ENCODE measurements at regions not wholly inside any gene's neighbourhood (a gene's known extent, or its start where the extent isn't known, plus 50 kb on each side); places are given as distances from the start of the nearest gene placed in this dataset.

DNA sequence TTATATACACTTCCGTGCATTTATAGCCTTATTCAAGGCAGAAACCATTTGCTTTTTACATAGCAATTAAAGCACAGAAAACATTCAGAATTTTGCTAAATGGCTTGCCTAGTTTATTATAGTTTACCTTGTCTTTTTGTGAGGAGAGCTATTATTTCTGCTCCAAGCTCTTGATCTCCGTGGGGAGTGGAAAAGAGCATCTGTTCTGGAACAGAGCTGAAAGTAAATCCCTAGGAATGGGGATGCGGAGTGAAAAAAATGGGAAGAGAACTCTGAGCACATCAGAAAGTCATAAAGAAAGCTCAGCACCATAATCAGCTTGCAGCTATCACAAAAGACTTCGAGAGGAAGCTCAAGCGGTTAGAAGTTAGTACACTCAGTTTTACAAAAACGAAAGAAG, 1006.7 kb downstream of the ROBO2 start:
- ATAC-seq (ENCODE audit: low read depth): no peak
- H3K27me3 ChIP-seq (ENCODE audit: insufficient read depth, poor library complexity, severe bottlenecking): no peaks in the 10 kb centered on the region
- no peaks in the 10 kb centered on the region for H3K36me3 ChIP-seq (ENCODE audit: low read depth)
- H3K27ac ChIP-seq (ENCODE audit: poor library complexity, severe bottlenecking): no peak overlapping the region
- TF ChIP-seq, protein P1, sequence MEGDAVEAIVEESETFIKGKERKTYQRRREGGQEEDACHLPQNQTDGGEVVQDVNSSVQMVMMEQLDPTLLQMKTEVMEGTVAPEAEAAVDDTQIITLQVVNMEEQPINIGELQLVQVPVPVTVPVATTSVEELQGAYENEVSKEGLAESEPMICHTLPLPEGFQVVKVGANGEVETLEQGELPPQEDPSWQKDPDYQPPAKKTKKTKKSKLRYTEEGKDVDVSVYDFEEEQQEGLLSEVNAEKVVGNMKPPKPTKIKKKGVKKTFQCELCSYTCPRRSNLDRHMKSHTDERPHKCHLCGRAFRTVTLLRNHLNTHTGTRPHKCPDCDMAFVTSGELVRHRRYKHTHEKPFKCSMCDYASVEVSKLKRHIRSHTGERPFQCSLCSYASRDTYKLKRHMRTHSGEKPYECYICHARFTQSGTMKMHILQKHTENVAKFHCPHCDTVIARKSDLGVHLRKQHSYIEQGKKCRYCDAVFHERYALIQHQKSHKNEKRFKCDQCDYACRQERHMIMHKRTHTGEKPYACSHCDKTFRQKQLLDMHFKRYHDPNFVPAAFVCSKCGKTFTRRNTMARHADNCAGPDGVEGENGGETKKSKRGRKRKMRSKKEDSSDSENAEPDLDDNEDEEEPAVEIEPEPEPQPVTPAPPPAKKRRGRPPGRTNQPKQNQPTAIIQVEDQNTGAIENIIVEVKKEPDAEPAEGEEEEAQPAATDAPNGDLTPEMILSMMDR (IDR thresholded peaks at IDR 0.05; ENCODE audit: poor library complexity, severe bottlenecking): no peak
- peaks cover 2% of the 10 kb centered on the region for H3K4me1 ChIP-seq (ENCODE audit: insufficient read depth, poor library complexity, severe bottlenecking)
- no peak for DNase-seq (ENCODE audit: low spot score)
- no peaks in the 10 kb centered on the region for H3K9me3 ChIP-seq (ENCODE audit: severe bottlenecking)
- H3K4me3 ChIP-seq (ENCODE audit: severe bottlenecking): no peak overlapping the region

GRCh38 chr3:78048698-78049097, 1008.8 kb downstream of the ROBO2 start:
- Histone ChIP-seq H3K27me3 (ENCODE audit: insufficient read depth, poor library complexity, severe bottlenecking) (no peaks in the 10 kb centered on the region), H3K4me1 (ENCODE audit: insufficient read depth, poor library complexity, severe bottlenecking) (peaks cover 2% of the 10 kb centered on the region), H3K36me3 (ENCODE audit: low read depth) (no peaks in the 10 kb centered on the region), H3K4me3 (ENCODE audit: severe bottlenecking) (no peak overlapping the region), H3K9me3 (ENCODE audit: severe bottlenecking) (no peaks in the 10 kb centered on the region), H3K27ac (ENCODE audit: poor library complexity, severe bottlenecking) (no peak overlapping the region)
- TF ChIP-seq, protein P1 (IDR thresholded peaks at IDR 0.05; ENCODE audit: poor library complexity, severe bottlenecking): no peak
- DNase-seq (ENCODE audit: low spot score) (no peak), ATAC-seq (ENCODE audit: low read depth) (peak; percentile 44; the same call in 1 of the 3 replicates)

DNA sequence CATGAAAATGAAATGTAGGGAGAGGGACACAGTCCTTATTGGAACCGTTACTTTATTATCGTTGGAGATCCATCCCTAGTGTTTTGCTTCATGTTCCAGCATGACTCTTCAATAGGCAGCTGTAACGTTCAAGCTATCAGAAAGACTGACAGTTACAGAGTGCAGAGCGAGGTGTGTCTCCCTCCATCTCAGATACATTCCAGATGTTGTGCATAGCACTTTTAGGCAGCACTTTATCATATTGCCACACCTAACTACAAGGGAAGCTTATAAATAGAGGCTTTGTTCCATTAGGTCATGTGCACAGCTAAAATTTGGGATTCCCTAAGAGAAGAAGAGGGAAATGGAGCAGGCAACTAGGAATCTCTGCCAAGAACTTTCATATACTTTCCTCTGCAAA, 1009.6 kb downstream of the ROBO2 start:
- Histone ChIP-seq H3K4me1 (ENCODE audit: insufficient read depth, poor library complexity, severe bottlenecking) (peaks cover 2% of the 10 kb centered on the region), H3K9me3 (ENCODE audit: severe bottlenecking) (no peaks in the 10 kb centered on the region), H3K36me3 (ENCODE audit: low read depth) (no peaks in the 10 kb centered on the region), H3K27ac (ENCODE audit: poor library complexity, severe bottlenecking) (no peak overlapping the region), H3K4me3 (ENCODE audit: severe bottlenecking) (no peak overlapping the region), H3K27me3 (ENCODE audit: insufficient read depth, poor library complexity, severe bottlenecking) (no peaks in the 10 kb centered on the region)
- no peak for ATAC-seq (ENCODE audit: low read depth)
- no peak for DNase-seq (ENCODE audit: low spot score)
- TF ChIP-seq, protein P1 (IDR thresholded peaks at IDR 0.05; ENCODE audit: poor library complexity, severe bottlenecking): no peak

DNA sequence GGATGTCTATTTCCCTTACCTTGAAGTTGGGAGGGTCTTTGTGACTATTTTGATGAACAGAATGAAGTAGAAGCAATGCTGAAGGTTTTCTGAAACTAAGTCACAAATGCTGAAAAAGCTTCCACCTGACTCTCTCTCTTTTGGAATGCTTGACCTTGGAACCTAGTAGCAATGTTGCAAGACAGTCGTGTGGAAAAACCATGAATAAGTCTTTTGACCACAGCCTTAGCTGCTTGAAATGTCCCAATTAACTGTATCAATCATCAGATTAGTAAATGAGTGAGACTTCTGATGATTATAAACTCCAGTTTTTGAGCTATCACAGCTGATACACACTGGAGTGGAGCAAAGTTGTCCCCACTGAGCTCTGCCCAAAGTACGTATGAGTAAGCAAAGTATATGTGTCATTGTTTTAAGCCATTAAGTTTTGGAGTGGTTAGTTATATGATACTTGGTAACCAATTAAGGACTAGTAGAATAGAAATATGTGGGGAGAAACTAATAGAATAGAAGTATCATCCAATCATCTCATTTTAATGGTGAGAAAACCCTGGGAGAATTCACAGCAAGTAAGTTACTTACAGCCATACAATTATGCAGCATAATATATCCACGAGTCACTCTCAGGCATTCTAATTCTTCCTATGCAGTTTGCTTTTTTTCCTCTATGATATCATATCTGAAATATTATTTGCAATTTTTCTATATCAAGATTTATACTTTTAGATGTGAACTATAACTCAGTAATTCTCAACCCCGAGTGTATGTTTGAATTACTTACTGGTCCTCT, 1010.6 kb downstream of the ROBO2 start:
- TF ChIP-seq, protein P1 (IDR thresholded peaks at IDR 0.05; ENCODE audit: poor library complexity, severe bottlenecking): no peak
- DNase-seq (ENCODE audit: low spot score): no peak
- Histone ChIP-seq H3K9me3 (ENCODE audit: severe bottlenecking) (no peaks in the 10 kb centered on the region), H3K4me1 (ENCODE audit: insufficient read depth, poor library complexity, severe bottlenecking) (peaks cover 2% of the 10 kb centered on the region), H3K27ac (ENCODE audit: poor library complexity, severe bottlenecking) (no peak overlapping the region), H3K4me3 (ENCODE audit: severe bottlenecking) (no peak overlapping the region), H3K36me3 (ENCODE audit: low read depth) (no peaks in the 10 kb centered on the region), H3K27me3 (ENCODE audit: insufficient read depth, poor library complexity, severe bottlenecking) (no peaks in the 10 kb centered on the region)
- ATAC-seq (ENCODE audit: low read depth): peak; percentile 42; the same call in 1 of the 3 replicates

DNA sequence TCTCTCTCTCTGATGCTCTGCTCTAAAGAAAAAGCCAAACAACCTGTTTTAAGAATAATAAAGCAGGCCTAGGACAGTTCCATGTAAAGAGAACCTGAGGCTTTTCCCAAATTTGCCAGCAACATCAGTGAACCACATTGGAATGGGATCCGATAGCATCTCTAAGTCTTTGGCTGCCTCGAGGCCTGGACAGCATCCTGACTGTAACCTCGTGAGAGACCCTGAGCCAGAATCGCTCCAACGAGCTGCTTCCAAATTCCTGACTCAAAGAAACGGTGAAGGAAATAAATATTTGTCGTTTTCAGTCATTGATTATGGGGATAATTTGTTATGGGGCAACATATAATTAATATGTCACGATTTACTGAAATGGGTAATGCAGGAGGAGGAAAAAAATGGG, 1012.8 kb downstream of the ROBO2 start:
- Histone ChIP-seq H3K36me3 (ENCODE audit: low read depth) (no peaks in the 10 kb centered on the region), H3K27me3 (ENCODE audit: insufficient read depth, poor library complexity, severe bottlenecking) (no peaks in the 10 kb centered on the region), H3K27ac (ENCODE audit: poor library complexity, severe bottlenecking) (no peak overlapping the region), H3K4me3 (ENCODE audit: severe bottlenecking) (no peak overlapping the region), H3K9me3 (ENCODE audit: severe bottlenecking) (no peaks in the 10 kb centered on the region), H3K4me1 (ENCODE audit: insufficient read depth, poor library complexity, severe bottlenecking) (peaks cover 2% of the 10 kb centered on the region)
- ATAC-seq (ENCODE audit: low read depth) (no peak), DNase-seq (ENCODE audit: low spot score) (no peak)
- TF ChIP-seq, protein P1 (IDR thresholded peaks at IDR 0.05; ENCODE audit: poor library complexity, severe bottlenecking): no peak
